HL-60 (cell line): ENCODE measurements at regions not wholly inside any gene's neighbourhood (a gene's known extent, or its start where the extent isn't known, plus 50 kb on each side); places are given as distances from the start of the nearest gene placed in this dataset.

Experiments used
- CTCF ChIP-seq: IDR thresholded peaks from one replicate; pipeline ENCODE4 v1.5.1; 2011; ENCODE audit warnings: low read length, control low read depth, inconsistent platforms; ENCODE audit not compliant: insufficient read depth
- POLR2AphosphoS5 ChIP-seq: IDR thresholded peaks from 2 replicates; pipeline ENCODE4 v1.6.1; 2012; ENCODE audit warnings: low read depth

GRCh38 chr6:145161501-145161900, 573.8 kb downstream of the EPM2A start:
- TF ChIP-seq POLR2AphosphoS5 (no peak), CTCF (no peak)
